ENCODE measurements at regions not wholly inside any gene's neighbourhood (a gene's known extent, or its start where the extent isn't known, plus 50 kb on each side); places are given as distances from the start of the nearest gene placed in this dataset.

DNA sequence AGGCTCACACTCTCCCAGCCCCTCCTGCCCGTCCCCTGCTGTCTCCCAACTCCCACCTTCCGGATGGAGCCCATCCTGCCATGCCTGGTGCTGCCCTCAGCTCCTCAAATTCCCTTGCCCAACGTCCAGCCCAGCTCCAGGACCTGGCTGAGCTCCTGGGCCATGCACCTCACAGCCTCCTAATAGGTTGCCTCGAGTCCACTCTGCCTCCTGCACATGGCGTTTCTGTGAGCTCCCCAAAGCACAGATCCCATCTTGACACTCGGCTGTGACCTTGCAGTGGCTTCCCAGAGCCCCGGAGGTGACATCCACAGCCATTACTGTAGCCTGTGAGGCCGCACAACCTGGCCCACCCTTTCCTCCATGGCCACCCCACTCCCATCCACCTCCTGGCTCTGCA, 191.9 kb upstream of the SALL3 start:
- H4K20me1 ChIP-seq (ENCODE audit: control insufficient read depth, extremely low read depth, insufficient read depth, low read length), result no peaks in the 10 kb centered on the region
- no peak overlapping the region for H3K4me2 ChIP-seq (ENCODE audit: control insufficient read depth, extremely low read depth, insufficient read depth, low read depth, low read length)
- no peak overlapping the region for H3K27ac ChIP-seq (ENCODE audit: control insufficient read depth, insufficient read depth, low read length)
- no peaks in the 10 kb centered on the region for H3K36me3 ChIP-seq (ENCODE audit: control insufficient read depth in 2 of 2, extremely low read depth in 1 of 2, insufficient read depth in 2 of 2, low read length in 2 of 2)
- H3K9me3 ChIP-seq (ENCODE audit: control insufficient read depth, low read depth, low read length), result peaks cover 17% of the 10 kb centered on the region
- no peak for FAIRE-seq
- H3K4me3 ChIP-seq (ENCODE audit: control insufficient read depth in 2 of 3, extremely low read depth in 1 of 3, insufficient read depth in 2 of 3, low read depth in 1 of 3, low read length in 3 of 3), result no peak overlapping the region
- no peak for TF ChIP-seq EZH2 (IDR thresholded peaks at IDR 0.05; ENCODE audit: low read length)
- TF ChIP-seq, protein P1, sequence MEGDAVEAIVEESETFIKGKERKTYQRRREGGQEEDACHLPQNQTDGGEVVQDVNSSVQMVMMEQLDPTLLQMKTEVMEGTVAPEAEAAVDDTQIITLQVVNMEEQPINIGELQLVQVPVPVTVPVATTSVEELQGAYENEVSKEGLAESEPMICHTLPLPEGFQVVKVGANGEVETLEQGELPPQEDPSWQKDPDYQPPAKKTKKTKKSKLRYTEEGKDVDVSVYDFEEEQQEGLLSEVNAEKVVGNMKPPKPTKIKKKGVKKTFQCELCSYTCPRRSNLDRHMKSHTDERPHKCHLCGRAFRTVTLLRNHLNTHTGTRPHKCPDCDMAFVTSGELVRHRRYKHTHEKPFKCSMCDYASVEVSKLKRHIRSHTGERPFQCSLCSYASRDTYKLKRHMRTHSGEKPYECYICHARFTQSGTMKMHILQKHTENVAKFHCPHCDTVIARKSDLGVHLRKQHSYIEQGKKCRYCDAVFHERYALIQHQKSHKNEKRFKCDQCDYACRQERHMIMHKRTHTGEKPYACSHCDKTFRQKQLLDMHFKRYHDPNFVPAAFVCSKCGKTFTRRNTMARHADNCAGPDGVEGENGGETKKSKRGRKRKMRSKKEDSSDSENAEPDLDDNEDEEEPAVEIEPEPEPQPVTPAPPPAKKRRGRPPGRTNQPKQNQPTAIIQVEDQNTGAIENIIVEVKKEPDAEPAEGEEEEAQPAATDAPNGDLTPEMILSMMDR (optimal IDR thresholded peaks at IDR 0.05 in 1 of 3, IDR thresholded peaks at IDR 0.05 in 1 of 3, conservative IDR thresholded peaks at IDR 0.05 in 1 of 3; ENCODE audit: extremely low read depth in 1 of 3, insufficient read depth in 2 of 3, low read length in 3 of 3), result no peak
- H3K9ac ChIP-seq (ENCODE audit: control insufficient read depth, extremely low read depth, insufficient read depth, low read length), result no peak overlapping the region
- H3K79me2 ChIP-seq (ENCODE audit: control insufficient read depth, insufficient read depth, low read length), result no peaks in the 10 kb centered on the region
- H3K9me1 ChIP-seq (ENCODE audit: control insufficient read depth, extremely low read depth, insufficient read depth, low read length), result no peaks in the 10 kb centered on the region
- no peaks in the 10 kb centered on the region for H3K27me3 ChIP-seq (ENCODE audit: control insufficient read depth, extremely low read depth, insufficient read depth, low read length)
- DNase-seq (ENCODE audit: low read depth, low spot score), result no peak
- H2AFZ ChIP-seq (ENCODE audit: control insufficient read depth, low read length), result no peak overlapping the region
- H3K4me1 ChIP-seq (ENCODE audit: control insufficient read depth, extremely low read depth, insufficient read depth, low read length), result no peaks in the 10 kb centered on the region
- dilution Hi-C loops (cut with MboI; ENCODE audit: extremely low pct_ligation_motif_present, low sequenced_read_pairs), result no loop called here

- Histone ChIP-seq H3K27ac (ENCODE audit: control insufficient read depth, insufficient read depth, low read length) (no peak overlapping the region), H3K4me1 (ENCODE audit: control insufficient read depth, extremely low read depth, insufficient read depth, low read length) (no peaks in the 10 kb centered on the region), H3K9me1 (ENCODE audit: control insufficient read depth, extremely low read depth, insufficient read depth, low read length) (no peaks in the 10 kb centered on the region), H3K9ac (ENCODE audit: control insufficient read depth, extremely low read depth, insufficient read depth, low read length) (no peak overlapping the region), H3K36me3 (ENCODE audit: control insufficient read depth in 2 of 2, extremely low read depth in 1 of 2, insufficient read depth in 2 of 2, low read length in 2 of 2) (no peaks in the 10 kb centered on the region), H2AFZ (ENCODE audit: control insufficient read depth, low read length) (no peak overlapping the region), H3K4me2 (ENCODE audit: control insufficient read depth, extremely low read depth, insufficient read depth, low read depth, low read length) (no peak overlapping the region), H3K4me3 (ENCODE audit: control insufficient read depth in 2 of 3, extremely low read depth in 1 of 3, insufficient read depth in 2 of 3, low read depth in 1 of 3, low read length in 3 of 3) (no peak overlapping the region), H3K9me3 (ENCODE audit: control insufficient read depth, low read depth, low read length) (peaks cover 20% of the 10 kb centered on the region), H3K79me2 (ENCODE audit: control insufficient read depth, insufficient read depth, low read length) (no peaks in the 10 kb centered on the region), H3K27me3 (ENCODE audit: control insufficient read depth, extremely low read depth, insufficient read depth, low read length) (no peaks in the 10 kb centered on the region), H4K20me1 (ENCODE audit: control insufficient read depth, extremely low read depth, insufficient read depth, low read length) (no peaks in the 10 kb centered on the region)
- no peak for FAIRE-seq
- TF ChIP-seq EZH2 (IDR thresholded peaks at IDR 0.05; ENCODE audit: low read length), result no peak
- TF ChIP-seq, protein P1 (optimal IDR thresholded peaks at IDR 0.05 in 1 of 3, IDR thresholded peaks at IDR 0.05 in 1 of 3, conservative IDR thresholded peaks at IDR 0.05 in 1 of 3; ENCODE audit: extremely low read depth in 1 of 3, insufficient read depth in 2 of 3, low read length in 3 of 3), result no peak
- dilution Hi-C loops (cut with MboI; ENCODE audit: extremely low pct_ligation_motif_present, low sequenced_read_pairs), result no loop called here
- DNase-seq (ENCODE audit: low read depth, low spot score), result no peak
Measured at GRCh38 chr18:78788161-78788560, 191.5 kb upstream of the SALL3 start.

Measured in keratinocyte (primary cell).